Activated CD8-positive, alpha-beta memory T cell treated with anti-CD3 and anti-CD28 coated beads for 48 hours (primary cell): ENCODE measurements at regions not wholly inside any gene's neighbourhood (a gene's known extent, or its start where the extent isn't known, plus 50 kb on each side); places are given as distances from the start of the nearest gene placed in this dataset.

ENCODE experiments used
- DNase-seq, 3 experiments: peaks; one replicate each; pipeline ENCODE4 v3.0.0-alpha.2; 2020; ENCODE audit warnings: low read depth in 2 of 3, low spot score in 2 of 3

- no peak for DNase-seq
These were observed 197.8 kb downstream of the ZNF648 start for GRCh38 chr1:181863736-181864135.

- no peak for DNase-seq
These were observed 198.5 kb downstream of the ZNF648 start for GRCh38 chr1:181863006-181863405.

GRCh38 chr1:181858135-181858534 lies 203.4 kb downstream of the ZNF648 start:
- DNase-seq, result no peak
